Fibroblast of the aortic adventitia (primary cell): ENCODE measurements at regions not wholly inside any gene's neighbourhood (a gene's known extent, or its start where the extent isn't known, plus 50 kb on each side); places are given as distances from the start of the nearest gene placed in this dataset.

Experiments used
- DNase-seq: peaks from one replicate; pipeline ENCODE4 v3.0.0-alpha.2; 2010; ENCODE audit warnings: low read depth
- H3K4me3 ChIP-seq: 2 replicates; pipeline ENCODE4 v1.5.1; 2011; ENCODE audit warnings: low read depth, mild to moderate bottlenecking, control low read depth, low read length, moderate library complexity
- TF ChIP-seq, protein P1 (sequence below): IDR thresholded peaks from 2 replicates; pipeline ENCODE4 v1.5.1; 2011; ENCODE audit warnings: mild to moderate bottlenecking, low read length, control low read depth, inconsistent platforms; ENCODE audit not compliant: insufficient read depth

DNA sequence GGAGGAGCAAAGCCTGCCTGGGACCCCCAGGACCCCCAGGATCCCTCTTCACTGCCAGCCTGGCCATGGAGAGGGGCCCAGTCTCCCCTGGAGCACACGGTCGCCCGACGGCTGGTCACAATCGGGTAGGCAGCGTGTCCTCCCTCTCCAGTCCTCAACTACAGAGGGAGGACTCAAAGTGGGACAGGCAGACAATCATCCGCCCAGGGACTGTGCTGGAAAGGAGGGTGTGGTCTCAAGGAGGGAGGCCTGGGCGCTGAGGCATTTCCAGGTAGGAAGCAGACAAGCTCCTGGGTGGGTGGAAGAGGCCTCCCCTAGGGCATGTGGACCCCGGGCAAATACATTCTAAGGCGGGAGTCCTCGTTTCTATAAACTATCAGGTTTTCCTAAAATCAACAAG is 93.2 kb upstream of the ADAMTS2 start:
- no peak overlapping the region for H3K4me3 ChIP-seq
- TF ChIP-seq, protein P1, sequence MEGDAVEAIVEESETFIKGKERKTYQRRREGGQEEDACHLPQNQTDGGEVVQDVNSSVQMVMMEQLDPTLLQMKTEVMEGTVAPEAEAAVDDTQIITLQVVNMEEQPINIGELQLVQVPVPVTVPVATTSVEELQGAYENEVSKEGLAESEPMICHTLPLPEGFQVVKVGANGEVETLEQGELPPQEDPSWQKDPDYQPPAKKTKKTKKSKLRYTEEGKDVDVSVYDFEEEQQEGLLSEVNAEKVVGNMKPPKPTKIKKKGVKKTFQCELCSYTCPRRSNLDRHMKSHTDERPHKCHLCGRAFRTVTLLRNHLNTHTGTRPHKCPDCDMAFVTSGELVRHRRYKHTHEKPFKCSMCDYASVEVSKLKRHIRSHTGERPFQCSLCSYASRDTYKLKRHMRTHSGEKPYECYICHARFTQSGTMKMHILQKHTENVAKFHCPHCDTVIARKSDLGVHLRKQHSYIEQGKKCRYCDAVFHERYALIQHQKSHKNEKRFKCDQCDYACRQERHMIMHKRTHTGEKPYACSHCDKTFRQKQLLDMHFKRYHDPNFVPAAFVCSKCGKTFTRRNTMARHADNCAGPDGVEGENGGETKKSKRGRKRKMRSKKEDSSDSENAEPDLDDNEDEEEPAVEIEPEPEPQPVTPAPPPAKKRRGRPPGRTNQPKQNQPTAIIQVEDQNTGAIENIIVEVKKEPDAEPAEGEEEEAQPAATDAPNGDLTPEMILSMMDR = no peak
- no peak for DNase-seq

GRCh38 chr5:179438011-179438441 is 92.8 kb upstream of the ADAMTS2 start:
- TF ChIP-seq, protein P1 = no peak
- DNase-seq = no peak

DNA sequence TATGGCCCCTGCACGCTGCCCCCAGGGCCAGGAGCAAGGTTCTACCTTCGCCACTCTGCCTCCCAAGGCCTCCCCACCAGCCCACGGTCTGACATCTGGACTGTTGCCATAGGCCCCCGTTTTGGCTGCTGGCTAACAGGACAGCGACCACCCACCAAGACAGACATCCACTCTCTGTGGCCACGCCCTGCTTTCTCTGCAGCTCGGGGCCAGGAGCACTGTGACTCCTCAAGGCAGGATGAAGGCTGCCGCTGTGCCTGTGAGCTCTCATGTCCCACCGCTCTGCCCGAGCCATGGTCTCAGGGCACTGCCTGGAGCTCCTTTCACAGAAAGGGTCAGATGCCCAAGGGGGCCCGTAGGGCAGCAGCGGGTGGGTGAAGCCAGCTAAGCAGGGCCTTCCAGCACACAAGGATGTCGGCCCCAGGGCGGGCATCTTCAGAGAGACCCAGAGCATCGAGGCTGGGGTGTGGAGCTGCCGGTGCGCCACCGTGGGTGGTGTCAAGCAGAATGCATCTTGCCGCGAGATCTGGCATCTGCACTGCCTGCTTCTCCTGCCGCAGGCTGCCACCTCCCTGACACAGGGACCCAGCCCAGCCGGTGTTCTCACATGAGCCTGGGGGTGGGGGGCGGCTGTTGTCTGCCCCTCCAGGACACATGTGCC is 92.2 kb upstream of the ADAMTS2 start:
- no peak for DNase-seq
- TF ChIP-seq, protein P1 = no peak
- no peak overlapping the region for H3K4me3 ChIP-seq

More at GRCh38 chr5:179438011-179438441, 92.8 kb upstream of the ADAMTS2 start:
- no peak overlapping the region for H3K4me3 ChIP-seq

DNA sequence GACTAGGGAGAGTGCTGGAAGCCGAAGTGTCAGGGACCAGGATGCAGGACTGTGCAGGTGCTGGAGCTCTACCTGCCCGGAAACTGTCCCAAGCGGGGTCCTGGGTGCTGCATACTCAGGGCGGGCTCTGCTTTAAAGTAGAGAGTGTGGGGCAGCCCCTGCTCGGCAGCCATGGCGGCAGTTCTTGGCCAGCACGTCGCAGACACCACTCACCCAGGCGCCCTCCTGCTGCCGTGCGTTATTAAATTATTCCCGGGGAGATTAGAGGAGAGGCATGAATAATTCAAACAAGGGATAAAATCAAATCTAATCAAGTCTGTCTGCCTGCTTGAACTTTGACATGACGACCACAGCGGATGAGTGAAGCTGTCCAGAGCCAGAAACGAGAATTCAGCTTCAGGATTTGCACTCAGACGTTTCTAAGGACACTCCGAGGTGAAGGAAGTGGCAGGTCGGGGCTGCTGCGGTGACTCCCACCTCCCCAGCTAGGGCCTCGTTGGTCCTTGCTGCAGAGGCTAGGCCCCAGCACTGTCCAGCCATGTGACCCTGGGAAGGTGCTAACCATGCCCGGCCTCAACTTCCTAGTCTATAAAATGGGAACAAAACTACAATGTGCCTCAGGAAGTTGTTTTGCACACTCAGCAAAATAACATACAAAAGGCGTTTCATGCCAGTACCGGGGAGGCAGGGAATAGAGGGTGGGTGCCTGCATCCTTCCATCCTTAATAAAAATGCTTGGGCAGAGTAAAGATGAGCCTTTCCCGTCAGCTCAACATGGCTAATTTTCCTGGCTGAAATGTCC is 91.3 kb upstream of the ADAMTS2 start:
- TF ChIP-seq, protein P1 = no peak

DNA sequence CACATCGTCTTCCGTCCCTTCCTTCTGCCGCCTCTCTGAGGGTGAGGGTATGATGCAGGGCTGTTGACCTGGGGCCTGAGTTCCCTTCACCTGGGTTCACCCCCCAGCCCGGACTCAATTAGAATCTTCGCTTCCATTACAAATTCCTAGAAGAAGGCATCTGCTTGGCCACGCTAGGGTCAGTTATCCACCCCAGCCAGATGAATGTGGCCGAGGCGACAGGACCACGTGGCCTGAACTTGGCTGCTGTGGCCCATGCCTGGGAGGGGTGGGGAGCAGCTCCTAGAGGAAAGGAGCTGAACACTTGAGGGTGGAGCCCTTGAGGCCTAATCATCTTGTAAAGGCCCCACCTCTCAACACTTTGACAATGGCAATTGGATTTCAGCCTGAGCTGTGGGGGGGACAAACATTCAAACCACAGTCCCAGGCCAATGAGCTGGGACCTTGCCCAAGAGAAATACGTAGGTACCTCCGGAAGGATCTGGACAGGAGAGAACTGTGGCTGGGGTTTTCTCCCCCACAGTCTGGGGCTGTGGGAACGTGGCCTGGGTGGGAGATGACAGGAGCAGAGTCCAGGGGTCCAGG is 90.6 kb upstream of the ADAMTS2 start:
- TF ChIP-seq, protein P1 = no peak
- DNase-seq = no peak

More for the DNA sequence above, 91.3 kb upstream of the ADAMTS2 start:
- H3K4me3 ChIP-seq = no peak overlapping the region
- no peak for DNase-seq

GRCh38 chr5:179435181-179435580 is 89.9 kb upstream of the ADAMTS2 start:
- TF ChIP-seq, protein P1 = no peak
- H3K4me3 ChIP-seq = no peak overlapping the region
- no peak for DNase-seq

More for the DNA sequence above, 90.6 kb upstream of the ADAMTS2 start:
- H3K4me3 ChIP-seq = no peak overlapping the region
